AG09319 (cell line): ENCODE measurements at regions not wholly inside any gene's neighbourhood (a gene's known extent, or its start where the extent isn't known, plus 50 kb on each side); places are given as distances from the start of the nearest gene placed in this dataset.
A peak's percentile ranks its signal among the peaks of the same experiment; 100 is the strongest.

ENCODE experiments used
- DNase-seq: peaks from one replicate; pipeline ENCODE4 v3.0.0-alpha.2; 2010; ENCODE audit warnings: low read depth; ENCODE audit errors: extremely low read depth
- TF ChIP-seq, protein P1 (sequence below): IDR thresholded peaks from 2 replicates; pipeline ENCODE4 v1.5.1; 2011; ENCODE audit warnings: low read depth, mild to moderate bottlenecking, inconsistent platforms, low read length, moderate library complexity

DNA sequence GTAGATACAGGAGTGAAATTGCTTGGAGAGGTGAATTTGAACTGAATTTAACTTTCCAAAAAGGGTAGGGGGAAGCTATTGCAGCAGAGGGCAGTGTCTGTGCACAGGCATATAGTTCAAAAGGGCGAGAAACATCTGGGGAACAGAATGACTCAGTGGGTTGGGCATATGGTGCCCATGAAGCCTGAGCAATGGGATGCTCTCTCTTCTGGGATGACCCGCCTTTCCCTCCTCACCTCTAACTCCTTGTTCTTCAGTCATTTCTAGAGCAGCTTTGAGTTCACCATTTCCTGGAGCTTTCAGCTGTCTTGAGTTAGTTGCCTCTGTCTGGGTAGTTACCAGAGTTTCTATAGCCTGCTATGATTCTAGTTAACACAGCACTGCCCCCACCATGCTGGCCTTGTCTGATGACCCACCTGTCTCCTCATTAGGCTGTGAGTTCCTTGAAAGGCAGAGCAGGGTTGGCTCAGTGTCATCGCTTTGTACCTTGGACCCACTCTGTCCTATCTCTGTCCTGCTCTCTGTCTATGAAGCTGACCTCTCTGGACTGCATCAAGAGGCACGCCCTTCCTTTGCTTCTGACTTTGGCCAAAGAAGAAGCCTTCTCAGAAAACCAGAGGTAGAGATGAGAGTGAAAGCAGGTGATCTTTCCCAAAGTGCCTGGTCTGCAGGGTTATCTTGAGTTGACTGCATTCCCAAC lies 299.6 kb upstream of the KLF4 start:
- TF ChIP-seq, protein P1, sequence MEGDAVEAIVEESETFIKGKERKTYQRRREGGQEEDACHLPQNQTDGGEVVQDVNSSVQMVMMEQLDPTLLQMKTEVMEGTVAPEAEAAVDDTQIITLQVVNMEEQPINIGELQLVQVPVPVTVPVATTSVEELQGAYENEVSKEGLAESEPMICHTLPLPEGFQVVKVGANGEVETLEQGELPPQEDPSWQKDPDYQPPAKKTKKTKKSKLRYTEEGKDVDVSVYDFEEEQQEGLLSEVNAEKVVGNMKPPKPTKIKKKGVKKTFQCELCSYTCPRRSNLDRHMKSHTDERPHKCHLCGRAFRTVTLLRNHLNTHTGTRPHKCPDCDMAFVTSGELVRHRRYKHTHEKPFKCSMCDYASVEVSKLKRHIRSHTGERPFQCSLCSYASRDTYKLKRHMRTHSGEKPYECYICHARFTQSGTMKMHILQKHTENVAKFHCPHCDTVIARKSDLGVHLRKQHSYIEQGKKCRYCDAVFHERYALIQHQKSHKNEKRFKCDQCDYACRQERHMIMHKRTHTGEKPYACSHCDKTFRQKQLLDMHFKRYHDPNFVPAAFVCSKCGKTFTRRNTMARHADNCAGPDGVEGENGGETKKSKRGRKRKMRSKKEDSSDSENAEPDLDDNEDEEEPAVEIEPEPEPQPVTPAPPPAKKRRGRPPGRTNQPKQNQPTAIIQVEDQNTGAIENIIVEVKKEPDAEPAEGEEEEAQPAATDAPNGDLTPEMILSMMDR: no peak

DNA sequence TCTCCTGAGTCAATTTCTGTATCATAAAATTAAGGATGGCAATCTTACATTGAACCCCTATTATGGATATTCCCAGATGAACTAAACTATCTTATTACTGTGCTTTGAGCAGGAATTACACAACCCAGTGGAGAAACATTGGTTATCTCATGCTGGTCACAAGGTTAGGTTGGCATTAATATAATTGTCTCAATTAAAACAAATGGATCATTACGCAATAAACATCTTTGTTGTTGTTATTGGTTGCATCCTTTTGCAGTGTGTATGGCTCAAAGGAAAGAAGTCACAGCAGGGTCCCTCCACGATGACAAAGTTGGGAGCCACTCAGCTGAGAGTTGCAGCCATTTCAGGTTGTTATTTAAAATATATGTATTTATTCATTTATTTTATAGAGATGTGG lies 297.0 kb upstream of the KLF4 start:
- TF ChIP-seq, protein P1: no peak
- no peak for DNase-seq

More for the DNA sequence above, 299.6 kb upstream of the KLF4 start:
- DNase-seq: no peak

DNA sequence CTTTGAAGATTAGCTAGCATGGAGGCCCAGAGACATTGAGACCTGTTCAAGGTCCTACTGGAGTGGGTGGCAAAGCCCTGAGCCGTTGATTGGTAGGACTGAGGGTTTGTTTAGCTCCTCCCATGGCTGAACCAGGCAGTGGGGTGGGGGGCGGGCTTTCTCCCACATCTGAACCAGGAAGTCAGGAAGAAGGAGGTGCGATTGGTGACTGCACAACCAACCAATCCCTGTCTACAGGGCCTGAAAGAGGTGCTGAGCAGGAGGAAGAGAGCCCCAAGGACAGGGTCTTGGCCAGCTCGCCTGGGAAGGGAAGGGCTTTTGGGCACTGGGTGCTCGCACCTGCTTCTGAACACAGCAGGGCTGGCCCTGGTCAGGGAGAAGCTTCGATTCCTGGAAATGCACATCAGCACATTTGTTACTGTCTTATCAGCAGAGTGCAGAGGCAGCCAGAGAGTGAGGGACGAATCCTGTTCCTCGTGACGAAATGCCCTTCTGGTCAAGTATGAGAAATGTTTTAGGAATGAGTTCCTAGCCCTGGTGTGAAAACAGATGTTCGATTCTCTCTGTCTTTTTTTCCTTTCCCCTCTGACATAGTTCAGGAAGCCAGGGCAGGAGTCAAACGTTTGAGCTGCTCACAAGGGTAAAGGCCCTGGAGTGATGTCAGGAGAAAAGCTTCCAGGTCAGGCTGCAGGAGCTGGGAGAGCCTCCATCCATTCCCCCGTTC lies 294.8 kb upstream of the KLF4 start:
- peak; percentile 57 for DNase-seq
- TF ChIP-seq, protein P1: no peak

DNA sequence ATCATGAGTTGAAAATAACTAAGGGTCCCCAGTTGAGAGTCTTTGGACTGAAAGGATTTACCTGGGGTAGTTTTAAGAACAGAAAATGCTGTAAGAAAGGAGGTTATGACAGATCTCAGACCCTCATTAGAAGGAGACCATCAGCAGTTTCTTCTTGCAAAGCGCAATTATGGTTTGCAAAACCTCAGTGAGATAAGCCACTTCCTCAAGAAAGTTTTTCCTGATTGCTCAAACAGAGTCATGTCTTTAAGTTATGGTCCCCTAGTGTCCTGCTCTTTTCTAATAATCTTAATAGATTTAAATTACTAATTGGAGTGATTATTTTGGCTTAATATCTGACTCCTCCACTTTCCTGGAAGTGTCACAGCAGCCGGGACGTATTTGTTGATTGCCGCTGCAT lies 293.2 kb upstream of the KLF4 start:
- TF ChIP-seq, protein P1: no peak
- DNase-seq: no peak

DNA sequence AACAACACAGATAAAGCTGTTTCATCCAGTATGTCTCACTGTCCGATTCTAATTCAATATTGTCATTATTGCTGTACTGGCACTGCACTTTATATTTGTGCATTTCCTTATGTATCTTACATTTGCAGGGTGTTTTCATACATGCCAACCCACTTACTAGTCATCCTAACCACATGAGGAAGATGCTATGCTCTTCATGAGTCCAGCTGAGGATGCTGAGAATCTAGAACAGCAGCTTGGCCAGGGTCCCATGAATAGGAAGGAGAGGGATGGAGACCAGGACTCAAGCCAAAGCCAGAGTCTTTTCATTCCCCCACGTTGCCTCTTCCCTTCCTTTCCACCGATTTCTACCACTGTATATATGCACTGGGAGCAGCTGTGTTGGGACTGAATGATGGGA lies 292.8 kb upstream of the KLF4 start:
- TF ChIP-seq, protein P1: no peak
- peak; percentile 14 for DNase-seq

DNA sequence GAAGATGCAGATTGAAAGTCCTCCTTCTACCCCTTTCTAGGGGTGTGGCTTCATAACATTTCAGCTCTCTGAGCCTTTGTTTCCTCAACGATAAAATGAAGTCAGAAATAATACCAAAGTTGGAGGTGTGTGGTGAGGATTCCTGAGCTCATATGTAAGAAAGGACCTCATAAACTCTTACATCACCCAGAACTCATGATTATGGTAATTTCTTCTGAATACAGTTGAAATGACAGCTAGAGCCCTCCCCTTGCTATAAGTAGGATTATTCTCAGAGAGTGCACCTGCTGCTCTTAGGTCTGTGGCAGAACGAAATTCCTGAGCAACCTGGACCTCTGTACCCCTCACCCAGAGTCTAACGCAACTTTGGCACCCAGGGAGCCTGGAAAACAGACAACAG lies 291.4 kb upstream of the KLF4 start:
- TF ChIP-seq, protein P1: no peak
- DNase-seq: no peak

DNA sequence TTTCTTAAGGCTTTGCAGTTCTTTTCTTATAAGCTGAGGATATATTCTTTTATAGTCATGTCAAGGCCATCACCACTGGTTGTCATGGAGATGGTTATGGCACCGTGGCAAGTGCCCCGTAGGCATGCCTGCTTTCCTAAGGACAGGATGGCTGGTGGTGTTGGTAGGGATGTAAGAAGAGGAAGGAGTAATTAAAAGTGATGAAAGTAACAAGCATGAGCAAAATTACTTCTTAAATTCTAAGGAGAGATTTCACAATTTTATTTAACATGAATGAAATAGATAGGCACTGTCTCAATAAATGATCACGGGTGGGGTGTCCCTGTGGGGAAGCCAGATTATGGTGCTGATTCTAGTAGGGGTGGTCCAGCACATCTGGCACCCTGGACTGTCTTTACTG lies 290.2 kb upstream of the KLF4 start:
- DNase-seq: no peak
- TF ChIP-seq, protein P1: no peak
